Dedifferentiated amniotic fluid mesenchymal stem cell (primary cell): ENCODE measurements at regions not wholly inside any gene's neighbourhood (a gene's known extent, or its start where the extent isn't known, plus 50 kb on each side); places are given as distances from the start of the nearest gene placed in this dataset.

Source experiments
- DNase-seq: peaks from one replicate; pipeline ENCODE4 v3.0.0-alpha.2; 2016; ENCODE audit errors: extremely low spot score

DNA sequence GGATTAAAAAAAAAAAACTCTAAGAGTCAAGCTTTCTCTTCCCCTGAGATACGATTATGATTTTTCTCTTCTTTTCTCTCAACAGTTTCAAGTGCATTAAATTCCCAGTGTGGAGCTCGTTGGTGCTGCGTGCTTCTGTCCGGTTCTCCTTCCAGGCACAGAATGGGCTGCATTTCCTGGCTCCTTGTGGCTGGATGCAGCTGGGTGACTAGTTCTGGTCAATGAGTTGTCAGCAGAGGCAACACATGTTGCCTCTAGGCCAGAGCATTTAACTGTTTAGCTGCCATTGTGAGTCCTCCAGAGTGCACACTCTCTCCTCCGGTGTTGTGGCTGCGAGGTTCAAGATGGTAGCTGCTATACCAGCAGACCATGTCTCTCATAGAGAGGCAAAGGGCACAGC, 312.9 kb downstream of the RRAGC start:
- no peak for DNase-seq

DNA sequence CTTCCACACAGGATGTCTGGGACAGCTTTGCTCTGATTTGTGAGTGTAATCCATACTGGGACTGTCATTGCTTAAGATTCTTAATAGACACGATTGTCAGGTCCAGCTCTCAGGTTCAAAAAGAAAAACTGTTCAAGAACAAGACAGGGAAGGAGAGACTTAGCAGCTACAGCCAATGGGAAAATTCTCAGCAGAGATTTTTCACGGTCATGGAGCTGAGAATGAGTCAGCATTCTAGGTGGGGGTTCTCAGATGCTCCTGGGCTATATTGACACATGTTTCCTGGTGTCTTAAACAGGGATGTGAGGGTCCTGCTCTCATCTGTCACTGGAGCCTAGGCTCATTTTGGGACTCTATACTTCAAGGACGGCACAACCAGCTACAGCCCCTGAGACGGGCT, 318.3 kb downstream of the RRAGC start:
- no peak for DNase-seq

DNA sequence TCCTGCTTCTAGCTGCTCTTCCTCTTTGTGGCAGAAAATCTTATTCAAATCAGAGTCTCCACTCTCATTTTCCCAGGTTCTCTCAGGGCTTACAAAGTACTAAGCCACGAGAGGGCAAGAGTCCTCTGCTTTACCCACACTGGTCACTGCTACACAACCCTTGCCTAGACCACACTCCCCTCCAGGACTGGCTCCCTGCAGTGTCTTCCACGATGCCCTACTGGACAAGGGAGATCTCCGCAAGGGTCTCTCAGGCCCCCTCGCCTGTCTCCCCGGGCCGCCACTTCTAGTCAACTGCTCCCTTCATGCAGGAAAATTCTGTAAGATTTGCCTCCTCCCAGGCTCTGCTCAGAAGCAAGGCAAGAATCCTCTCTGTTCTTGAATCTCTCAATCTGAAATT, 319.6 kb downstream of the RRAGC start:
- DNase-seq = no peak

DNA sequence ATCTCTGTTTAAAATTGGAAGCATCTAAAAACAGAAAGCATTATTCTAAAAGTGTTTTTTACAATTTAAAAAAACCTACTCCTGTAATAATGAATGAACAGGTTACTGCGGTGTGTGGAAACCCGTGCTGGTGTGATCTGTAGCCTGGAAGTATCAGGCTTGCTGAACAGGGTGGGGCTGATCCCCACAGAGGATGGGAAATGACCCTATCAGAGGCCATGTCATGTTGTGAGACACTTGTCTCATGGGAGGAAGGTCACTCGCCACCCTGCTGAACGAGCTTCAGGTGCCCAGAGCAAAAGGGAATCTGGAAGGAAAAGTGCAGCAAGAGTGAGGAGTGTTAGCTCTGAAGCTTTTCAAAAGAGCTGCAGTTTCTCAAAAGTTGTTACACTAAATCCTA, 320.7 kb downstream of the RRAGC start:
- DNase-seq = no peak

DNA sequence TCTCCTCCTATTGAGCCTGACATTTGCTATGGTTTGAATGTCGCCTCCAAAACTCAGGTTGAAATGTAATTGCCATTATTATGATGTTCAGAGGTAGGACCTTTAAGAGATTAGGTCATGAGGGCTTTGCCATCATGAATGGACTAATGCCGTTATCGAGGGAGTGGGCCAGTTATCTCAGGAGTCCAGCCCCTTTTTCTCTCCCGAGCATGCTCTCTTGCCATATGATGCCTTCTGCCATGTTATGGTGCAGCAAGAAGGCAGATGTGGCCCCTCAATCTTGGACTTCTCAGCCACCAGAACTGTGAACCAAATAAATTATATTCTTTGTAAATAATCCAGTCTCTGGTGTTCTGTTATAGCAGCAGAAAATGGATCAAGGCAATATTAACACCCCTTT, 323.5 kb downstream of the RRAGC start:
- no peak for DNase-seq

DNA sequence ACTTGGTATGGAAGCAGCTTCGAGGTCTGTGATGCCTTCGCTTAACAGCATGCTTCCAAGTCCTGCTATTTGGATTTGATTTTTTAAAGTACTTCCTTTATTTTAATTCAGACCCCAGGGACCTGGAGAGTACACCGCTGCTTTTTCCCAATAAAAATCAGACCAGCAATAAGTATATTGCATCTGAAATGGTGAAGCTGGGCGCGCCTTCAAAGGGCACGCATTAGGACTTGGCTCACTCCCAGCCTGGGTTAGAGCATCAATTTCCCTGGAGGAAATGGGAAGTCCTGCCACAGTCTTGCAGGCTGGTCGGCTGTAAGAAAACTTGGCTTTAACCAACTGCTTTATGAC, 325.1 kb downstream of the RRAGC start:
- no peak for DNase-seq

DNA sequence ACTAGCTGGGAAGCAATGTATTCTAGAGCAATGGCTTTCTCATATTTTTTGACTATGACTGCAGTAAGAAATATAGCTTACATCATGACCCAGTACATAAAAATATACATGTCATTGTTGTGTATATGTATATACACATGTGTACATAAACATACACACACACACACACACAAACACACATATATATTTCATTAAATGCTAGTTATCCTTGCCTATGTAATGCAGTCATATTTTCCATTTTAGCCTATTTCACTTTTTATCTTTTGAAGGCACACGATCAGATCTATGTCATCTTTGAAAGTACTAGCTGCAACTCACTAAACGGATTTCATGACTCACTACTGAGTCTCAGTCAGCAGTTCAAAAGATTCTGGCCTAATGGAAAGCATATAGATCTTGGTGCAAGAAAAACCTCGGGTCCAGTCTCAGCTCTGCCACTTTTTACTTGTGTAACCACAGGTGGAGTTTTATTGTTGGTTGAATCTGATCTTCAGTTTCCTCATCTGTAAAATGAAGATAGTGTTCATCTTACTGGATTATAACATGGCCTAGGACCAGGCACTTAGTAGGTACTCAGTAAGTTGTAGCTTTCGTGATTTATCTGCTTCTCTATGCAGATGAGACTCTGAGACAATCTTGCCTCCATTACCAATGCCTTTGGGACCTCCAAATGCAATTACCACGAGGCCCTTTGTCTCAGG, 325.6 kb downstream of the RRAGC start:
- DNase-seq = no peak

DNA sequence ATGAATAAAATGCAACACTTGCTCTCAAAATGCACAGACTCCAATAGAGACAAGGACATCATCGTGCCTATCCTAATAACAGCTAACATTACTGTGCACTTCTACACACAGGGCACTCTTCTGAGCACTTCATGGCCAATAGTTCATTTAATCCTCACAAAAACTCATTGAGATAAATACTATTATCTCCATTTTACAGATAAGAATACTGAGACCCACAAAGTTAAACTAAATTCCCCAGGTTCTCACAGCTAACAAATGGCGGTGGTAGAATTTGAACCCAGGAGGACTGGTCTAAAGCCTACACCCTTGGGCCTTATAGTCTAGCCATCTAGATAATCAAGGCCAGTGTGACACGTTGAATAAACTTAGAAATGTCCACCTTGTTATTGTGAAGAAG, 328.6 kb downstream of the RRAGC start:
- no peak for DNase-seq

DNA sequence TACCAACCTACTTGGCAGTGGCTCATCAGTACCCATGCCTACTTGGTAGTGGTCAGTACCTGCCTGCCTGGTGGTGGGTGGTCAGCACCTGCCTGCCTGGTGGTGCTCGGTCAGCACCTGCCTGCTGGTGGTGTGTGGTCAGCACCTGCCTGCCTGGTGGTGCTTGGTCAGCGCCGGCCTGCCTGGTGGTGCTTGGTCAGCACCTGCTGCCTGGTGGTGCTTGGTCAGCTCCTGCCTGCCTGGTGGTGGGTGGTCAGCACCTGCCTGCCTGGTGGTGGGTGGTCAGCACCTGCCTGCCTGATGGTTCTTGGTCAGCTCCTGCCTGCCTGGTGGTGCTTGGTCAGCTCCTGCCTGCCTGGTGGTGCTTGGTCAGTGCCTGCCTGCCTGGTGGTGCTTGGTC, 329.6 kb downstream of the RRAGC start:
- no peak for DNase-seq

DNA sequence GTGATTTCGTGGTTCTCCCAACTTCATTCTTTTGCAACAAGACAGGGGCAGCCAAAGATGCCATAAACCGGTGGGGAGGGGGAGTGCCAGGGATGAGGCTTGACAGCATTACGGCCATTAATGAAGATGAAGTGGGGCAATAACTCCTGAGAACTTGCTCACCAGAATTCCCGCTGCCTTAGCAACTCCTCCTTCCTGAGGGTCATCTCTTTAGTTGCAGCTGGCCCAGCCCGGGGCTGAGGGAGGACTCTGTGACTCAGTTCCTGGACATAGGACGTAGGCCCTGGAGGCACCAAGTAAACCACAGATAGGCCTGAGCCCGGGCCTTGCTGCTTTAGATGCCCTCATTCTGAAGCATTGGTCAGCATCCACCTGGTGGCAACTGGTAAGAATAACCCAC, 330.2 kb downstream of the RRAGC start:
- DNase-seq = no peak

DNA sequence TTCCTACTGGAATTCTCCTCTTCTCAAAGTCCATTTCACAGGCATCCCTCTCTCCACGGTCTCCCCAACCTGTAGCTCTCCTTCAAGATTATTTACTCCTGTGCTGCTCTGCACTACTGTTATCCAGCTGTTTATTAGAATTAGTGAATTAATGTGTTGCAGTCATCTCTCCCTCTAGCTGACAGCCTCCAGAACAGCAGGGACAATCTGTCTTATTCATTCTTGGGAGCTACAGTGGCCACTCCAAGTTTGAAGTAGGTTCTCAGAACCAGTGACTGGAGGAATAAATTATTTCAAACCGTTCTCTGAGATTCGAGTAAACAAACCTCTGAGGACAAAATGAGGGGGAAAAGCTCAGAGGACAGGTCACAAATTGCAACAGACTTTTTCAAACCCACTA, 330.9 kb downstream of the RRAGC start:
- DNase-seq = no peak

DNA sequence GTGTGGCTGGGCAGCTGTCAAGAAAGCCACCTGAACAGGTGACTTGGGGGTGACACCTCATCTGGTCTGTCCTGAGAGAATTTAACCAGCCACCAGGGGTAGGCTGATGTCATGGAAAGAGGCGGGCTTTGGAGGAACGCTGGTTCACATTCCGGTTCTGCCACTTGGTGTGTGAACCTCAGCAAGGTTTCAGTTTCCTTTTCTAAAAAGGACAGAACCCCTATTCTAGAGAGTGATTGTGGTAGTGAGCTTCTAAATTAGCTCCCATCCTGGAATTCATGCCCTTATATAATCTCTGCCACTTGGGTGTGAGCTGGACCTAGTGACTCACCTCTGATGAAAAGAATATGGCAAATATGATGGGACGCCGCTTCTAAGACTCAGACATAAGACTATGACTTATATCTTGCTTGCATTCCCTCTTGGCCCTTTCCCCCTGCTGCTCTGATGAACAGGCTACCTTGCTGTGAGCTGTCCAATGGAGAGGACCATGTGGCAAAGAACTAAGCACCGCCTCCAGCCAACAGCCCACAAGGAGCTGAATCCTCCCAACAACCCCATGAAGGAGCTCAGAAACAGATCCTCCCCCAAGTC, 332.1 kb downstream of the RRAGC start:
- no peak for DNase-seq

DNA sequence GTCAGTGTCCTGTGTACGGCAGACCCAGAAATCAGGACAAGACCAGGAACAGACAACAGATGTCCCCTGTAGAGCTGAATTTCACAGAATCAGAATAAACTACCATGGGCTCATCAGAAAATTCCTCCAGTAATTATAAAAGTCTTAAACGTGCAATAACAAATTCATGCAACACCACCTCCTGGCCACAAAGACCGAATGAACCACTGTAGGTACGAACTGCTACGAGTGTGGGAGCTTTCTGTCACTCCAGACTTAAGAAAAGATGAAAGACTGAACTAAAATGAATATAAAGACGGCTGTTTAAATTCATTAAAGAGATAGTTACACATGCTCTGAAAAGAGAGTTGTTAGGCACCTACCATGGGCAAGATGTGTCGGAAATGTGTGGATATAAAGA, 333.5 kb downstream of the RRAGC start:
- DNase-seq = no peak

DNA sequence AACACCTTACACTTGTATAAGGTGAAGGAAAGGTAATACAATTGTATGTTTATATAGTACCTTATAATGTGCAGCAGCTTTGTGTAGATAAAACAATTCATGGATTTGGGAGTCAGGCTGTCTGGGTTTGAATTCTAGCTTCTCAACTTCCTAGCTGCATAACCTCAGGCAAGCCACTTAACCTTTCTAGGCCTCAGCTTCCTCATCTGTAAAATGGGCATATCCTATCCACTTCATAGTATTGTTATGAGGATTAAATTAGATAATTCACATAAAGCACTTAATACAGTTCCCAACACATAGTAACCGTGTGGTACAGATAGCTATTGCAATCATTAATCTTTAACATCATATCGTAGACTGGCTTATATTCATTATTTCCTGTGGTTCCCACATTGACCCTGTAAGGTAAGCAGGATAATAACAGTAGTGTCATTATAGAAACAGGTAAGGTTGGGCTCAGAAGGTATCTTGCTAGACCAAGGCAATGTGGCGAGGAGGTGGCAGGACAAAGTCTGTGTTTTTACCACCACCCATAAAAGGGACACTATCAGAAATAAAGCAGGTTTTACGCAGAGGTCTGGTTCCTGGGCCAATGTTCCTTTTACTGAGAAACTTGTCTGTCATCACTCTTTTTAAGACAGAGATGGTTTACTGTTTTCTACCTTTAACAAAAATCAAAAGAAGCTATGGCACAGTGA, 334.1 kb downstream of the RRAGC start:
- no peak for DNase-seq

DNA sequence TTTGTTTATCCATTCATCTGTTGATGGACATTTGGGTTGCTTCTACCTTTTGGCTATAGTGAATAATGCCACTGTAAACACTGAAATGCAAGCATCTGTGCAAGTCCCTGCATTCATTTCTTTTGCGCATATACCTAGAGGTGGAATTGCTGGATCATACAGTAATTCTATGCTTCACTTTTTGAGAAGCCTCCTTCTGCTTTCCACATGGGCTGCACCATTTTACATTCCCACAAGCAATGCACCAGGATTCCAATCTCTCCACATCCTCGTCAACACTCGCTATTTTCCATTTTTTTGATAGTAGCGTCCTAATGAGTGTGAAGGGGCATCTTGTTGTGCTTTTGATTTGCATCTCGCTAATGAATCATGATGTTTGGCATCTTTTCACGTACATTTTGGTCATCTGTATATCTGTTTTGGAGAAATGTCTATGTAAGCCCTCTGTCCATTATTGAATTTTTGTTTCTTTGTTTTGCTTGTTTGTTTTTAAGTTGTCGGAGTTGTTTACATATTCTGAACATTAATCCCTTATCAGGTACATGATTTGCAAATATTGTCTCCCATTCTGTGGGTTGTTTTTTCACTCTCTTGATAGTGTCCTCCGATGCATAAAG, 335.4 kb downstream of the RRAGC start:
- no peak for DNase-seq

DNA sequence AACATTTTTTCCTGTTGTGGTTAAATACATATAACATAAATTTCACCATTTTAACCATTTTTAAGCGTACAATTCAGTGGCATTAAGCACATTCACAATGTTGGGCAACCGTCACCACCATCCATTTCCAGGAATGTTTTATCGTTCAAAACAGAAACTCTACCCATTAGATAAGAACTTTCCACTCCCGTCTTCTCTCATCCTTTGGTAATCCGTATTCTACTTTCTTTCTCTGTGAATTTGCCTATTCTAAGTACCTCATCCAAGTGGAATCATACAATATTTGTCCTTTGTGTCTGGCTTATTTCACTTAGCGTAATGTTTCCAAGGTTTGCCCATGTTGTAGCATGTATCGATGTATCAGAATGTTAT, 336.0 kb downstream of the RRAGC start:
- DNase-seq = no peak

DNA sequence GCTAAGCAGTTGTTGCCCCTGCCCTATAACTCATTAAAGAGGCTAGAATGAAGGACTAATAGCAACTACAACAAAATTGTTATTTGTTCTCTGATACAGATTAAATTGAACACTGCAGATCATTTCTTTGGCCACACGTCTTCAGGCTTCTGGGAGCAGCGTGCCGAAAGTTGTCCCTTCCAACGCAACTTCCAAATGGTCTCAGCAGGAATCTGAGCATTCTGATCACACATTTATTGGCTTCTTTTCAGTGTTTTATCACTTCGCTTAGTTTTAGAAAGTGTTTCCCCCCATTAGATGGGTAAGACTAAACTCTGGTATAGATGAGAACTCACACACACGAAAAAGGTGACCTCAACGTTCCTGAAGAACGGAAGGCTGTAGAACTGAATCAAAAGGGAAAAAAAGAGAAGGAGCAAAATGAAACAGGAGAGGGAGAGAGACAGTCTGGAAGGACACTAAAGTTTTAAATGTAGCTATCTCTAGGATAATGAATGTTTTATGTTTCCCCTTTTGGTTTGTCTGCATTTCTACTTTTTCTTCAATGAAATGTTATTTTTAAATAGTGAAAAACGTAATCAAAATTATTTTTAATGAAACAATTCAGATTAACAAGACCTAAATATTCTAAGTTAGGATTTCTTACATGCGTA, 336.5 kb downstream of the RRAGC start:
- no peak for DNase-seq

DNA sequence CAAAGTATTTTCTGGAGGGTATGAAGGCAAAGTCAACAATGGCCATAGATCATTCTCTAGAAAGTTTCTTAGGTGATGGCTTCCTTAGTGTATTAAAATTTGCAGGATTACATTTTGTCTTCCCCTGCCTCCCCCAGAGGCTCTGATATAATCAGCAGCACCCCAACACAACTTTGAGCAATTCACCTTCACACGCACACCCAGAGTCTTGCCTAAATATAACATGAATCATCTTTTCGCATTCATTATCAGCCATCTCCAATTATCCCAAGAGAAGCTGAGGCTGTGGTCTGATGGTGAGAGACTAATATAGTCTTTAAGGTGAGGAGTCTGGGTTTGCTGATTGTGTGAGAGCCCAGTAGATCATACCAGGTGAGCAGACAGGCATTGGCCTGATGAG, 343.0 kb downstream of the RRAGC start:
- DNase-seq = no peak

DNA sequence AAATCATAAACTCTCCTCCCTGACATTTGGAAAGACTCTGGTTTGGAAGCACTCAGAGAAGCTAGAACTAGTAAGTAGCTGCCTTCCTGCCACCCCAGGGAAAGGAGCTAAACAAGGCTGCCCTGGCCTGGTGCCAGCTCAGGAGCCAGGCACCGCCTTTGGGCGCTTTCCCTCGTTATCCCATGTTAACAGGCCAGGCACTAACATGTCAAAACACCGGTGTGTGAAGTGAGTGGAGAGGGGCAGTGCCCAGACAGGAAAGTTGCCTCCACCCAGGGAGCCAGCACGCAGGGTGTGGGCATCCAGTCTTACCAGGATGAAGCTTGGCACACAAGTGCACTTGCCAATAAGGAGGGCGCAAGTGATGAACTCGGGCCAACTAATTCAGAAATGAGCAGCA, 346.8 kb downstream of the RRAGC start:
- no peak for DNase-seq

DNA sequence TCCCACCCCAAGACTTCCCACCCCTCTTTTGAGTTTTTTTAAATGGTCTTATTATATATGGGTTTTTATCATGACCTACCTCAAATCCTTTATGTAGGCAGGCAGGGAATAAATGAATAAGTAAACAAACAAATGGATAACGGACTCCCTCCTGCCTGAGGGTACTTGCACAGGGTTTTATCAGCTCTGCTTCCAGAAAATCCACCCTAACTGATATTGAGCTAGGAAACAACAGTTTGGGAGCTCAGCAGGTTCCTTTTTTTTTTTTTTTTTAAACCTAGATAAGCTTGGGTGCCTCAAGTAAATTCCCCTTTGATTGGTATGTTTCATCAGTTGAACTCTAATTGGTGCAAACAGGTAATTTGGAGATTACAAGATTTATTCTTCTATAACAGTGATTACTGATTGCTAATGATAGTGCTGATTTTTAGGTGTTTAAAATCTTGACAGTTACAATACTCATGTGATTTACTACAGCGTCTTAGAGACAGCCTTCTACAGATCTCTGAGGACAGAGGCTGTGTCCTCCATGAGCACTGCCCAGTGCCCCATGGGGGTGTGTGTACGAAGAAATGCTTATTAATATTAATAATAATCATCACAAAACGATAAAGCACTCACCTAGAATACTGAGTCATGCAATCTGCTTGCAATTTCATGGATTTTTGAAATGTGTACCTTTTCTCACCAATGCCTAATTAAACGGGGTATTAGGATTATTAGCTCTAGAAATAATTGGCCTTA, 347.4 kb downstream of the RRAGC start:
- no peak for DNase-seq

DNA sequence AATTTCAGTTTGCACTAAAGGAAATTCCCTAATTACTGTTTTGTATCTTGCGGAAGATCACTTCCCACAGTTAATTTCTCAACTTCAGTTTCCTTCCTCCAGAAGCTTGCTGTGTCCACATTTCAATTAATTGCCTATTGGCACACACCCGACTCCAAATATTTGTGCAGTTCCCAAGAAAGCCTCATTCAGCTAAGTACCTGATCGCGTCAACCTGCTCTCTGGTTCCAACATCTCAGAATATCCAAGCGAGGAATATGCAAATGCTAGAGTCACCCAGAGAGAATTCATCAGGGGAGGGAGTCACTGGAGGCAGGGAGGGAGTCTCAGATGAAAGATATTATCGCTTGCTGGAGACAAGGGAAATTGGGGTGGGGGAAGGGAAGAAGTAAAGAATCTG, 351.3 kb downstream of the RRAGC start:
- no peak for DNase-seq

DNA sequence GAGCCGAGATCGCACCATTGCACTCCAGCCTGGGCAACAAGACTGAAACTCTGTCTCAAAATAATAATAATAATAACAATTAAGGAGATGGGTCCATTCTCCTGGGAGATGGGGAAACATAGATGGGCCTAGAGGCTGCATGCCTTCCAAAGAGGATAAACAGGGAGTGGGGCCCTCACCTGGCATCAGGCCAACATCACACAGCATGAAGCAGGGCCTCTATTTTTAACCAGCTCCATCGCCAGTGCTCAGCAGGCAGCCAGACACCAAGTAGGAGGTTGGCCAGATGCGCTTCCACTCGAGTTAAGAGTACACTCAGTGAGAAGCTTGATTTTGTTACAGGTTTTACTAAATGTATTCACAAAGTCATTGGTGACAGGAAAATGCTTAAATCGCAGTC, 352.0 kb downstream of the RRAGC start:
- DNase-seq = no peak
